ENCODE measurements at regions not wholly inside any gene's neighbourhood (a gene's known extent, or its start where the extent isn't known, plus 50 kb on each side); places are given as distances from the start of the nearest gene placed in this dataset.

GRCh38 chr15:69834267-69834666 is 263.4 kb downstream of the TLE3 start:
- TF ChIP-seq, protein P1, sequence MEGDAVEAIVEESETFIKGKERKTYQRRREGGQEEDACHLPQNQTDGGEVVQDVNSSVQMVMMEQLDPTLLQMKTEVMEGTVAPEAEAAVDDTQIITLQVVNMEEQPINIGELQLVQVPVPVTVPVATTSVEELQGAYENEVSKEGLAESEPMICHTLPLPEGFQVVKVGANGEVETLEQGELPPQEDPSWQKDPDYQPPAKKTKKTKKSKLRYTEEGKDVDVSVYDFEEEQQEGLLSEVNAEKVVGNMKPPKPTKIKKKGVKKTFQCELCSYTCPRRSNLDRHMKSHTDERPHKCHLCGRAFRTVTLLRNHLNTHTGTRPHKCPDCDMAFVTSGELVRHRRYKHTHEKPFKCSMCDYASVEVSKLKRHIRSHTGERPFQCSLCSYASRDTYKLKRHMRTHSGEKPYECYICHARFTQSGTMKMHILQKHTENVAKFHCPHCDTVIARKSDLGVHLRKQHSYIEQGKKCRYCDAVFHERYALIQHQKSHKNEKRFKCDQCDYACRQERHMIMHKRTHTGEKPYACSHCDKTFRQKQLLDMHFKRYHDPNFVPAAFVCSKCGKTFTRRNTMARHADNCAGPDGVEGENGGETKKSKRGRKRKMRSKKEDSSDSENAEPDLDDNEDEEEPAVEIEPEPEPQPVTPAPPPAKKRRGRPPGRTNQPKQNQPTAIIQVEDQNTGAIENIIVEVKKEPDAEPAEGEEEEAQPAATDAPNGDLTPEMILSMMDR (IDR thresholded peaks at IDR 0.05; ENCODE audit: insufficient read depth, low read length, missing control alignments) = no peak
- no peak for DNase-seq (ENCODE audit: low read depth, low spot score)
- CTCF ChIA-PET = interaction anchor here (1.5 kb wide), 1 partner anchor 8 kb away, joined by 4 read pairs; no protein-coding TSS in a partner anchor
- H3K4me3 ChIP-seq (ENCODE audit: low read depth, low read length) = no peak overlapping the region
- POLR2A ChIA-PET = no interaction called here

DNA sequence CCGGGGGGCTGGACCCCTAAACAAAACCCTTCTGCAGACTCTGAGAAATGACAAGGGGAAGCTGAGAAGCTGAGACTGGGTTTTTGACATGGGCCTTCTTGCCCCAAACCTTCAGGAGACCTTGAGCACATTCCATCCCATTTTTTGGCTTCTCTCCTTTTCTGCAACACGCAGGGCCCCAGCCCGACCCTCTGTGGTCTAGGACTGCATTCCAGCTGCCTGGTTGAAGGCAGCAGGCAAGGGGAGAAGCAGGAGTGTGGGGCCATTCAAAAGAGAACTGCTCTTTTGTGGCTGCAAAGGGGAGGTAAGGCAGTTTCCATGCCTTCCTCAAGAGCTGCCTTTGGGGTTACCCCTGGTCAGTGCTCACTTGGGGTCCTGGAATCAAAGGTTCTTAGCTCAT is 263.0 kb downstream of the TLE3 start:
- no peak for DNase-seq (ENCODE audit: low read depth, low spot score)
- ChIA-PET CTCF (interaction anchor here (1.5 kb wide), 1 partner anchor 8 kb away, joined by 4 read pairs; no protein-coding TSS in a partner anchor), POLR2A (interaction anchor here (0.6 kb wide), 1 partner anchor 267 kb away, joined by 4 read pairs; no protein-coding TSS in a partner anchor)
- no peak overlapping the region for H3K4me3 ChIP-seq (ENCODE audit: low read depth, low read length)
- TF ChIP-seq, protein P1 (IDR thresholded peaks at IDR 0.05; ENCODE audit: insufficient read depth, low read length, missing control alignments) = no peak

DNA sequence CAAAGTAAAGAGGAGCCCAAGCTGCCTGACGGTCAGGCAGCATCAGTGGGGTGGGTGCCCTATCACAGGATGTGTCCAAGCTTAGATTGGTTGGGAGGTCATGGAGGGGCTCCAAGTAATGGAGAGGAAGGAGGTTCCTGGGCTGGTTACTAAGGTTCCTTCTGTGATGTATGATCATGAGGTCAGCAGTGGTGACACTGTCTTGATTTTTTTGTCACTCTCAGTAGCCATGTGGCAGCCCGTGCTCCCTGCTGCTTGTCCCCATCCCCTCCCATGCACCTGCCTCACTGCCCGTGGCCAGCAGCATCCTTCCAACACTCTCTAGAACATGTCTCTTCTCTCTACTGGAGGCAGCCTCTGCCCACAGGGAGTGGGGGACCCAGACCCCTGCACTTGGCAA is 261.7 kb downstream of the TLE3 start:
- no peak for DNase-seq (ENCODE audit: low read depth, low spot score)
- ChIA-PET POLR2A (no interaction called here), CTCF (interaction anchor here (0.6 kb wide), 1 partner anchor 16 kb away, joined by 3 read pairs; no protein-coding TSS in a partner anchor)
- no peak overlapping the region for H3K4me3 ChIP-seq (ENCODE audit: low read depth, low read length)
- TF ChIP-seq, protein P1 (IDR thresholded peaks at IDR 0.05; ENCODE audit: insufficient read depth, low read length, missing control alignments) = no peak

DNA sequence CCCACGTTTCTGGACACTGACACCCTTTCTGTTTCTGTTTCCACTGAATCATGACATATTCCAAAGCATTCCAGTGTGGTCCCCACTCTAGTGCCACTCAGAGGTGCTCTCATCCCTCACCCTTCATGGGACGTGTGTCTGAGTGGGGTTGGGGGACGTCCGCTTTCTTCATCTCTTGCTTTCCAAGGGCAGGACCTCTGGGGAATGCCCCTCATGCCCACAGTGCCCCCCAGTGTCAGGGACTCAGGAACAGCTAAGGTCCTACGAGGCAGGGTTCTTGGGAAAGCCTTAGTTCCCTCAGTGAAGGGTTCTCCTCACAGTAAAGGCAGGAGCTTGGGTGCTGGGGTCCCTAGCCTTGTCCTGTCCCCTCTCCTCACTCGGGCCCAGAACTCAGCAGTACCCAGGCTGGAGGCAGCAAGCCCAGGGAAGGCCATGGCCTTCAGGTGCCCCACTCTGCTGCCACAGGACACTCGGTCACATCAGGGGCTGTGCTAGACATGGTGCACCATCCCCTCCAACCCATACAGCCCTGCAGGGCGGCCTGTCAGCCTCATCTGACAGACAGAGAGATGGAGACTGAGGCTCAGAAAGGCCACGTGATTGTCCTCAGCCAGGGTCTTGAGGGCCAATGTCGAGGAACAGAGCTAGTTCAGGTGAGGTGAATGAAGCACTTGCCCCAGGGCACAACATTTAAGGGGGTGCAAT is 261.0 kb downstream of the TLE3 start:
- ChIA-PET POLR2A (no interaction called here), CTCF (interaction anchor here (0.6 kb wide), 1 partner anchor 16 kb away, joined by 3 read pairs; no protein-coding TSS in a partner anchor)
- no peak overlapping the region for H3K4me3 ChIP-seq (ENCODE audit: low read depth, low read length)
- DNase-seq (ENCODE audit: low read depth, low spot score) = no peak
- TF ChIP-seq, protein P1 (IDR thresholded peaks at IDR 0.05; ENCODE audit: insufficient read depth, low read length, missing control alignments) = no peak

DNA sequence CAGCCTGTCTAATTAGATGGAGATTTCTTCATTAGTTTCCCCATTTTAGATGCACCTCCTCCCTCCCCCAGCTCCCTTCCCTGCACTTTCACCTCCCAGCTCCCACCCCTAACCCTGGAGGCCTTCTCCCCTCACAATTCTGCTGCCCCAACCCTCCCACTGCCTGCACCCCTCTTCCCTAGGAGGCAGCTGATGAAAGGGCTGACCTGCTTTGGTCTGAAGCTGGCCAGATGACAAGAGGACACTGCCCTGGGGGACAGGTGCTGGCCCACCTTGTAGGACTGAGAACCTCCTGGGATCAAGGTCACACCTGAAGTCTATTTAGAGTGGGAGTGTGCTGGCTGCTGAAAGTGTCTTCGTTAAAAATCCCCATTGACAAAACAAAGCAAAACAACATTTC is 259.4 kb downstream of the TLE3 start:
- TF ChIP-seq, protein P1 (IDR thresholded peaks at IDR 0.05; ENCODE audit: insufficient read depth, low read length, missing control alignments) = no peak
- DNase-seq (ENCODE audit: low read depth, low spot score) = no peak
- ChIA-PET POLR2A (no interaction called here), CTCF (no interaction called here)
- H3K4me3 ChIP-seq (ENCODE audit: low read depth, low read length) = no peak overlapping the region

GRCh38 chr15:69838994-69839393 is 258.7 kb downstream of the TLE3 start:
- TF ChIP-seq, protein P1 (IDR thresholded peaks at IDR 0.05; ENCODE audit: insufficient read depth, low read length, missing control alignments) = no peak
- DNase-seq (ENCODE audit: low read depth, low spot score) = no peak
- ChIA-PET POLR2A (no interaction called here), CTCF (interaction anchor here (1.1 kb wide), 1 partner anchor 9 kb away, joined by 3 read pairs; no protein-coding TSS in a partner anchor)
- no peak overlapping the region for H3K4me3 ChIP-seq (ENCODE audit: low read depth, low read length)
